ENCODE measurements at regions not wholly inside any gene's neighbourhood (a gene's known extent, or its start where the extent isn't known, plus 50 kb on each side); places are given as distances from the start of the nearest gene placed in this dataset.
"Not testable (repeated sequence)": the region's sequence is repeated elsewhere in the genome, so short reads cannot be mapped to it uniquely, and the experiment has no call there.

- Mint-ChIP-seq H3K4me3 (ENCODE audit: low read depth) (no peak overlapping the region), H3K27ac (no peak overlapping the region), H3K27me3 (no peaks in the 10 kb centered on the region)
Observed at GRCh38 chr3:194054016-194054415, 81.9 kb upstream of the HES1 start.

DNA sequence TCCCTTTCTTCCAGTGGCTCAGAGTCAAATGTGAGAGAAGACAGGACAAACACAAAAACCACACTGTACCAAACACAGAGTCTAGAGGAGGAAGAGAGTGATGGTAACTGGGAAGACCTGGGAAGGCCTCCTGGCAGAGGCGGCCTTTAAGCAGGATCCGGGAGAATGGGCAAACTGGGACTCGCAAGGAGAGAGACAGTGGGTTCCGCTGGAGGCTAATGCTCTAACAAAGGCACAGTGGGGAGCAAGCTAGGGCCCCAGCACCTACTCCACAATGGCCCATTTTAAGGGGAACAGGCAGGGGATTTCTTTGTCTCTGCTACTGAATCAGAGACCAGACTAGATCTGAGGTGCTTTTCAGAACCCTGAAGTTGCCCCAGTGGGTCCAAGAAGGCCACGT is 81.4 kb upstream of the HES1 start:
- Mint-ChIP-seq H3K27ac (no peak overlapping the region), H3K4me1 (ENCODE audit: low read depth) (peaks cover 24% of the 10 kb centered on the region), H3K4me3 (ENCODE audit: low read depth) (no peak overlapping the region), H3K27me3 (no peaks in the 10 kb centered on the region), H3K36me3 (ENCODE audit: insufficient read depth) (peaks cover 5% of the 10 kb centered on the region), H3K9me3 (ENCODE audit: low read depth) (peaks cover 10% of the 10 kb centered on the region)
- TF ChIP-seq CTCF (IDR thresholded peaks at IDR 0.05; ENCODE audit: unreplicated experiment), result no peak
- DNase-seq (ENCODE audit: low spot score, unreplicated experiment), result no peak

More at GRCh38 chr3:194054016-194054415, 81.9 kb upstream of the HES1 start:
- peaks cover 22% of the 10 kb centered on the region for H3K4me1 Mint-ChIP-seq (ENCODE audit: low read depth)
- no peak for TF ChIP-seq CTCF (IDR thresholded peaks at IDR 0.05; ENCODE audit: unreplicated experiment)
- peaks cover 5% of the 10 kb centered on the region for H3K36me3 Mint-ChIP-seq (ENCODE audit: insufficient read depth)
- H3K9me3 Mint-ChIP-seq (ENCODE audit: low read depth), result peaks cover 10% of the 10 kb centered on the region
- no peak for DNase-seq (ENCODE audit: low spot score, unreplicated experiment)

- H3K4me1 Mint-ChIP-seq (ENCODE audit: low read depth), result peaks cover 25% of the 10 kb centered on the region
- TF ChIP-seq CTCF (IDR thresholded peaks at IDR 0.05; ENCODE audit: unreplicated experiment), result no peak
- peaks cover 10% of the 10 kb centered on the region for H3K9me3 Mint-ChIP-seq (ENCODE audit: low read depth)
- no peaks in the 10 kb centered on the region for H3K27me3 Mint-ChIP-seq
- H3K27ac Mint-ChIP-seq, result no peak overlapping the region
- no peak for DNase-seq (ENCODE audit: low spot score, unreplicated experiment)
- peaks cover 5% of the 10 kb centered on the region for H3K36me3 Mint-ChIP-seq (ENCODE audit: insufficient read depth)
- H3K4me3 Mint-ChIP-seq (ENCODE audit: low read depth), result no peak overlapping the region
Observed at GRCh38 chr3:194054961-194055360, 81.0 kb upstream of the HES1 start.

- not testable (repeated sequence) for H3K27ac Mint-ChIP-seq; DNase-seq (ENCODE audit: low spot score, unreplicated experiment); H3K27me3 Mint-ChIP-seq; H3K9me3 Mint-ChIP-seq (ENCODE audit: low read depth); H3K4me3 Mint-ChIP-seq (ENCODE audit: low read depth); H3K36me3 Mint-ChIP-seq (ENCODE audit: insufficient read depth)
- H3K4me1 Mint-ChIP-seq (ENCODE audit: low read depth), result peaks cover 34% of the 10 kb centered on the region
Observed at GRCh38 chr3:194056323-194056722, 79.6 kb upstream of the HES1 start.

GRCh38 chr3:194056731-194057415 is 79.1 kb upstream of the HES1 start:
- H3K4me1 Mint-ChIP-seq (ENCODE audit: low read depth), result peaks cover 40% of the 10 kb centered on the region
- H3K27ac Mint-ChIP-seq, result no peak overlapping the region
- peaks cover 2% of the 10 kb centered on the region for H3K36me3 Mint-ChIP-seq (ENCODE audit: insufficient read depth)
- no peak for DNase-seq (ENCODE audit: low spot score, unreplicated experiment)
- no peaks in the 10 kb centered on the region for H3K27me3 Mint-ChIP-seq
- H3K4me3 Mint-ChIP-seq (ENCODE audit: low read depth), result no peak overlapping the region
- peaks cover 2% of the 10 kb centered on the region for H3K9me3 Mint-ChIP-seq (ENCODE audit: low read depth)
- no peak for TF ChIP-seq CTCF (IDR thresholded peaks at IDR 0.05; ENCODE audit: unreplicated experiment)

- Mint-ChIP-seq H3K4me1 (ENCODE audit: low read depth) (peaks cover 40% of the 10 kb centered on the region), H3K27me3 (no peaks in the 10 kb centered on the region), H3K36me3 (ENCODE audit: insufficient read depth) (no peaks in the 10 kb centered on the region), H3K27ac (peak overlapping the region; percentile 49), H3K9me3 (ENCODE audit: low read depth) (no peaks in the 10 kb centered on the region), H3K4me3 (ENCODE audit: low read depth) (peak overlapping the region; percentile 60)
- no peak for DNase-seq (ENCODE audit: low spot score, unreplicated experiment)
- no peak for TF ChIP-seq CTCF (IDR thresholded peaks at IDR 0.05; ENCODE audit: unreplicated experiment)
Observed at GRCh38 chr3:194057570-194058188, 78.3 kb upstream of the HES1 start.
